HG02571 (cell line): ENCODE measurements at regions not wholly inside any gene's neighbourhood (a gene's known extent, or its start where the extent isn't known, plus 50 kb on each side); places are given as distances from the start of the nearest gene placed in this dataset.

ENCODE experiments used
- ATAC-seq: cut with Tn5 transposase; IDR thresholded peaks from one replicate; pipeline ENCODE4 v1.9.1; 2021; ENCODE audit warnings: mild to moderate bottlenecking, moderate library complexity; ENCODE audit not compliant: unreplicated experiment

DNA sequence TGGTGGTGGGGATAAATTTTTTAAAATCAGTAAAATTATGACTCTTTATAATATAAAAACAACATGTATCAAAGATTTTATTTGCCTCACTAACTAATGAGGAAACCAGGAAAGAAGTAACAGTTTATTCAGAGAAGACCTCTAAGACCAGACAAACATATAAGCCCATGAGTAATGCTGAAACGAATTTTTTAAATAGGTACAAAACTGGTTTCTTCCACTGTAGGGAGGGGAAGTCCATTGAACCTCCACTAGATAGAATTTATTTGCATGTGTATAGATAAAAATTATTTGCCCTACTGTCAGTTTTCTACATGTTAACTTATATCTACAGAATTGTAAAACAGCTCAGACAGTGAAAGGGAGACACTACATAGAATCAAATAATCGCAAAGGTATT, 86.8 kb downstream of the ZC3H11B start:
- ATAC-seq, result no peak

DNA sequence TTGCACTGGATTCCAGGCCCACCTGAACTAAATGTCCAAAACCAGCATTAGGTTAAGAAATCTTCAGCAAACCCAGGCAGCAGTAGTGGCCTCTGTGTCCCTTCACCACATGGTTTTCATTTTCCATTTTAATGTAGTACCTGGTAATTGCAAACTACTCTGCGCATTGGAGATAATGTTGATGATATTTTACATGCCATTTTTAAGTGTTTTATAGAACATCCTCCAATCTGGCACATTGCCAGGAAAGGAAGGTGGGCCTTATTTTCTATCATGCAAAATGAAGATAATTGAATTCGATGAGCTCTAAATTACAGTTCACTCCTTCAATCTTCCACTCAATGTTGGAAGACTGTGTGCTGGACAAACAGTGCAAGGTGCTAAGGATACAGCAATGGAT, 89.5 kb downstream of the ZC3H11B start:
- ATAC-seq, result no peak

DNA sequence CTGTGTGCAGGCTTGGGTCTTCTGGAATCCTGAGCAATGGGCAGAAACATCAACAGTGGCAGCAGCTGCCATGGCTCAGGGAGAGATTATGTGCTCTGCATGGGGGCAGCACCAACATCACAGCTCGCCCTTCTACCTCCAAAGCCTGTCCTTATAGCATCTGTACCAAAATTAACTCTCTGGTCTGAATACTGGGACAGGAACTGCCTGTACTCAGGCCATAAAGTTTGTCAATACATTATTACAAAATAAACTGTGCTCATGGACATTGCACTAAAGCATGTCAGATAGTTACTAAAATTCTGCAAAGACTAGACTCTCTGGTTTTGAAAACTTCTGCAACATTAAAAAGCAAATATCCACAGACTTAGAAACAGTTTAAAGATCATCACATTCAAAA, 91.6 kb downstream of the ZC3H11B start:
- ATAC-seq, result no peak

DNA sequence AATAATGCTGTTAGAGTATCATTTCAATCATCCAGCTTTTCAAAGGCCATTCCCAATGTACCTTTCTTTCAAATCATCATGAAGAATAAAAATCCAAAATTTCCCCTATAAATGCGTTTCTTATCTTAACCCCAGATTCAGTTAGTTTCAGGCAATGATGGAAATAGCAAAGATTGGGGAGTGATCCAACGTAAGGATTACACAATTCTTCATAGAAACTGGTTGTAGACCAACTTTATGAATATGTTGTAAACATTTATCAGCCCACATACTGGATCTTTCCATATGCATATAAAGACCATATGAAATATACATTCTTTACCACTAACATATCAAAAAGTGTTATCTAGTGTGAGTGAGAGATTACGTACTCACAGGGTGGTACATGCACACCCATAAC, 92.7 kb downstream of the ZC3H11B start:
- no peak for ATAC-seq

DNA sequence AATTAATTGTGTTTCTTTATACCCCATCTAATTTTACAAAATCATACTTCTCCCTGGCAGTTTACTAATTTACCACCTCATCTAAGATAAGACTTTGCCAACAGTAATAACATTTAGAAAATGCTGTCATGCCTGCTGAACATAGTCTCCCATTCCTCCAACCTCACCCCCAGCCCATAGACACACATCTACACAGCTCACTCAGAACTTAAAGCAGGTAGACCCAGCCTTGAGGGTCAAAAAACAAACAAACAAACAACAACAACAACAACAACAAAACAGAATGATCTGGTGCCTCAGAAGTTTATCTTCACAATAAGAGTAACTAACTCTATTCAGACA, 94.0 kb downstream of the ZC3H11B start:
- no peak for ATAC-seq

DNA sequence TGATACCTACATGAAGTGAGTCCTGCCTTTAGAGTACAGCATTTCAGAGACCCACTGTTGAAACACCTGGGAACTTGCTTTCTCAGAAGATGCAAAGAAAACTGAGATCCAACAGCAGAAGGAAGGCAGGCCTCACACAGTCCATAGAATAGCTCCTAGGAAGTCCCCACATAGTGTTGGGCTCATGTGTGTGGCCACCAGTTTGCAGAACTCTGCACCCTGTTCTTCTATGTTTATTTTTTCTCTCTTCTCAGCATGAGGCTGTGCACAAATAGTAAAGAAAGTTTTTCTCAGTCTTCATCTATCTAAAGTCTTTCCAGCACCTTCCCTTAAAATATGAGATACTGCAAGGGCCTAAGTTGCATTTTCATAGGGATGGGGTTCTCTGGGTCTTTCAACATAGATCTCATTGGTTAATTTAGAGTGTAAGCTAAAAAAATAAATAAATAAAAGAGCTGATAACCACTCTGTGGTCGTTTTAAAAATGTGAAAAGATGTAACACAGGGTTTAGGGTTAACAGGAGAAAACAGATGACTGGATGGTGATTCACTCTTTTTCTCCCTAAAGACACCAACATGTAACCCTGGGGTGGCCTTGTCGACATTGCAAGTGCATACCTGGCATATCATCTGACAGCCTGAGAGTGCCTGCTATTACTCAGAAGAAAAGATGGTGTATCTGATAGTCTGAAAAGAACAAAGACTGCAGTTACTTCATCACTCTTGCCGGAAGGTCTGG, 94.6 kb downstream of the ZC3H11B start:
- no peak for ATAC-seq

DNA sequence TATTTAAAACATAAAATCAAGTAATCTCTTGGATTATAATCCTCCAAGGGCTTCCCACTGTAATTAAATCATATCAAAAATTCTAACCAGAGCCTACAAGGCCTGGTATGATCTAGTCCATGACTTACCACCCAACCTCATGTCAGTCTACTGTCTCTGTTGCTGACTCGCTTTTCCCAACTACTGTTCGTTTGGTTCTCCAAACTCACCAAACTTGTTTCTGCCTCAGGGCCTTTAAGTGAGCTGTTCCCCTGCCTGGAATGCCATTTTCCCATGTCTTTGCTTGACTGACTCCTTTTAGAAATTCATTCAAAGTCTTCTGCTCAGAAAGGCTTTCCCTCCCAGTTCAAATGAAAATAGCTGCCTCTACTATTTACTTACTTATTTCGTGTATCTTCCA, 95.9 kb downstream of the ZC3H11B start:
- no peak for ATAC-seq

DNA sequence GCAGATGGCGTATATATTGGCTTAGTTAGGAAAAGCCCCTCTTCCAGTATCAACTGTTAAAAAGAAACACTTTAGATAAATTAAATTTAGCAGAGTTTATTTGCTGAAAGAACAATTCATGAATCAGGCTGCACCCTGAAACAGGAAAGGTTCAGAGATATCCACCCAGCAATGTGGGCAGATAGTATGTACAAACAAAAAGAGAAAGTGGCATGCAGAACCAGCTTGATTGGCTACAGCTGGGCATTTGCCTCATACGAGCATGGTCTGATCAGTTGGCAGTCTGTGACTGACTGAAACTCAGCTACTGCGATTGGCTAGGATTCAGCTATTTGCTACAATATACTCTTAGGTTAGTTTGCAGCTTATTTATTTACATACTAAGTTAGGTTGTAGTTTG, 98.2 kb downstream of the ZC3H11B start:
- ATAC-seq, result peak; percentile 58

DNA sequence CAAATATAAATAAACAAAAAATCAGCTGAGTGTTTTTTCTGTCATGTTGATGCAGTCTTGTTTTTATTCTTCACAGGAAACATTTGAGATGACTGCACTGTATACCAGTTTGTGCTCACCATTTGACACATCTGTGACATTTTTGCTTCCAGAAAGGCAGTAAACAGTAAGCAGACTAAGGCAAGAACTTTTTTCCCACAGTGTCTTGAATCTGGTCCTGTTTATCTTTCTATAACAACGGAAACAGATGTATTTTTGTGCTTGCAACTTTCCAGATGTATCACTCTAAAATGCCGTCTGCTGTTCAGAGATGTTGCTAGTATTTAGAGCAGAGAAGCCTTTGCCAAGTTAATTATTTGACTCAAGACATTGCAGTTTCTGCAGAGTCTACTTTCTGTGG, 105.5 kb downstream of the ZC3H11B start:
- no peak for ATAC-seq

DNA sequence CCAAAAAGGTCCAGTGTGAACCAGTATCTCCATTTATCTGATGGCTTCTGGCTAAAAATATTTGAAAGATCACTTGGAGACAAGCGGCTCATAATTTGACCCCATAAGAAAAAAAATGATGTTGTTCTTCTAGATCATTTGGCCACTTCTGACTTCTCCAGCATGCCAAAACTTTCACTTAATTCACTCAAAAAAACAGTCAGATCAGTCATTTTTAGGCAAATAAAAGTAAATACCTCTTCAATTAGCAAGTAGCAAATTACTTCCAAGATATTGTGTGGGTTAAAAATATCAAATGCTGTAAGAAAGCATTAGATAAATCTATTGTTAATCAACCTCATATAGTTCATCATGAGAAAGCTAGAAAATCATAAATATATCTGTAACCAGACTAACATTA, 106.0 kb downstream of the ZC3H11B start:
- no peak for ATAC-seq

DNA sequence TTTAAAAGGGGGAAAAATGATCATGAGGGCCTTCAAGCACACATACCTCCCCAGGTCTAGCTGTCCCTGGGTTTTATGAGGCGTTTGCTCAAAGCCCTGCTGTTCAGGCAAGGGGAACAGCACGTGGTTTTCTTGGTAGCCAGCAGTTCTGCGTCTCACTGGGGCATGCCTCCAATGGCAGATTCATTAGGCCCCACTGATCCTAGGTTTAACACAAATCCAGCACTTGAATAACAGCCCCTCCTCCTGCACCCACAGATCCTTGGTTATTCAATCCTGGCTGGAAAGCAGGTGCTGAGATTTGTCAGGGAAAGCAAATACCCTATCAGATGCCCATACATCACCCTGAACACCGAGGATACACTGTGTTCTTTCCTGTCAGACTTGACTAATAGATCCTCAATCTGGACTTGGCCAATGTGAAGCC, 106.4 kb downstream of the ZC3H11B start:
- ATAC-seq, result no peak

DNA sequence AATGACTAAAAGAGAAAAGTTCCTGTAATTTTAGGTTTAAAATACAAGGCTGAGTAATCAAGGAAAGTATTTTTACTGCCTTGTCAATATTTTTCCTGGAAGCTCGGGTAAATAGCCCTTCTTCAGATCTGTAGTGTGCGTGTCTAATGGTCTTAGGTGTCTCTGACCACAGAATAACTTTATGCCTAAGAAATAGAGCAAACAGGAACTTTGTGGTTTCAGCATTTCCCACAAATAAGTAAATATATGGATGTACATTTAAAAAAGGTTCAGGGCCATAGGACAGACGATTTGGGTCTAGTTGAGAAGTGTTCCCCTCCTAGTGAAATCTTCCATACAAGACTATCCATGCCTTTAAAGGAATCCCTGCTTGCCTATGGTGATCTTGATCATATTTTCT, 107.0 kb downstream of the ZC3H11B start:
- no peak for ATAC-seq

DNA sequence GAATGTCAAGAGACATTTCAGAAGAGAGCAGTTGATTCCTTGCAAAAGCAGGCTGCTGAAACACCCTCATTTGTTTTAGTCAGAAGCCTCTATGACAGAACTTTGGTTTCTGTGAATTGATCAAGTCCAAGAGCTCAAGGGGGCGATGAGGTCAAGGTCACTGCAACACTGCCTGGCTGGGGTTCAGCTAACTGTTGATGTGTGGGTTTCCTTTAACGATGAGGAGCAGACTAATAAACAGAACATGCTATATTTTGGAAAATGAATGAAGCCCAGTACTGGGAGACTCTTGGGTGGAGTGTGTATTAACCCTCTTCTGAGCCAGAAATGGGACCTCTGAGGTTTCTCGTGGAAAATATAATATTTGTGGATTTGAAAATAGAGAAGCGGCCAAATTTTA, 109.3 kb downstream of the ZC3H11B start:
- no peak for ATAC-seq

DNA sequence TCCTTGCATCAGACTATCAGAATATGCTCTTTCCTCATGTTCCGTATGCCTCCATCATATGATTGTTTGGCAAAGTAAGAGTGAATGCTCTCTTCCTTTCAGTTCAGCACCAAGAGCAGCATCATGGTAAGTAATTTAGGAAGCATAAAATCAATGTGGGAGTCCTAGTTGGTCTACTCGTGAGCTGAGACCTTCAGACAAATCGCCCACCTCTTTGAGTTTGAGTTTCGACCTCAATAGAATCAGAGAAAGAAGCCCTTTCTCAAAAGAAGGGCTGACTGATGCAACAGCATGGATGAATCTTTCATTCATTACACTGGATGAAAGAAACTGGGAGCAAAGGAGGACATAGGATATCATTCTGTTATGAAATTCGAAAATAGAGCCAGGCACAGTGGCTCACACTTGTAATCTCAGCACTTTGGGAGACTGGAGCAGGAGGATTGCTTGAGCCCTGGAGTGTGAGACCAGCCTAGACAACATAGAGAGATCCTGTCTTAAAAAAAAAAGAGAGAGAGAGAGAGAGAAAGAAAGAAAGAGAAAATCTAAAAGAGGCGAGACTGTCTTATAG, 112.5 kb downstream of the ZC3H11B start:
- no peak for ATAC-seq

DNA sequence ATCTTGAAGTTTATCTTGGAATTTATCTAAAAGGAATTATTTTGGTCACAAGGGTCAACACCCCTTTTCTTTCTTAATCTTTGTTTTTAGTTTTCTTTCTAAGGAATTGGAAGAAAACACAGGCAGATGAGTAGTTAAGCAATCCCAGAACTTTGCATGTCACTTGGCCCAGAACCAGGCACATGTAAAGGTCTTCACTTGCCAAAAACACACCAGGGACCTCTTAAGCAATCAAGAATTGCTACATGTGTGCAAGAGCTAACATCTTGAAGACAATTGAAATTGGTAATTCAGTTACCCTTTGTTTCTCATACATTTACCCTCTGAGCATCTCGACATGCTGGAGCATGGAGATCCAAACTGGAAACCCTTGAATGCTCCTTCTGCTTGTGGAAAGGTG, 114.2 kb downstream of the ZC3H11B start:
- no peak for ATAC-seq

DNA sequence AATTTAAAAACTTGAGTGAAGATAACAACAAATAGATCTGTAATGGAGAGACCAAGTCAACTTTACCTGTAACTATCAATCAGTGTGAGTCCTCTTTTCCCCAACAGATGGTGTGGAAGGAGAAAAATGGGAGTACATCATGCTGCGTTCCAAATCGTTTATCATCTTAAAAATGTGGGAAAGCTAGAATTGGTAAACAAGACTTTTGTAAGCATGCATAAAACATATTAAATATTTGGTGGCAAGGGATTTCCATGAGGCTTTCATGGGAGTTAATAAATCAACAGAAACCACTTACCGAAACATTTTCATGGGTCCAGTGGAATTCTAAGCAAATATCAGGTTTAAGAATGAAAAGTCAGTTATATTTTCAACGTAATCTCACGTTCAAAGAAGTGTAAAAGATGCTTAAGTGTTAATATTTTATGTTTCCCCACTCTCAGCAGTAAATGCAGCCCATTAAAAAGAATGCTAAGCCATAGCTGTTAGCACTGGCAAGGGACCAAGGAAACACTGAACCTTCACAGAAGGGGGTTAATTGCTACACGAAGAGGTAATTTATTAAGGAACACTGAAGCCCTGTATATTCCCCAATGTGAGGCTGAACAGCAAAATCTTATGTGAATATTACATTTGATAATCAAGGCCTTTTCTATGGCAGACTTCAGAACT, 117.0 kb downstream of the ZC3H11B start:
- no peak for ATAC-seq

DNA sequence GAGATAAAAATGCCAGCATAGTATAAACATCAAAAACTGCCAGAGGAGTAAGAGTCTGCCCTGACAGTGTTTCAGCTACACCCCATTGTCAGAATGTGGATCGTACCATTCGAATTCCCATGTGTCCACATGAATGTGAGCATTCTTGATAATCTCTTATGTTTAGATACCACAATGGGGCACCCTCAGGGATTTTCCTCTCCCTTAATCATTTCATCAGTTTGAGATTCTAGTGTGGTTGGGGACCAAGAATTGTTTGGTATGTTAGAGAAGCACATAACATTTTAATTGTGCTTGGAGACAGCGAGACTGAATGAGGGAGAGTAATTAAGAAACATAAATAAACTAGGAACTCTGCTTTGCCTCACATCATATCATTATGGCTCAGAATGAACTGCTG, 120.2 kb downstream of the ZC3H11B start:
- no peak for ATAC-seq

DNA sequence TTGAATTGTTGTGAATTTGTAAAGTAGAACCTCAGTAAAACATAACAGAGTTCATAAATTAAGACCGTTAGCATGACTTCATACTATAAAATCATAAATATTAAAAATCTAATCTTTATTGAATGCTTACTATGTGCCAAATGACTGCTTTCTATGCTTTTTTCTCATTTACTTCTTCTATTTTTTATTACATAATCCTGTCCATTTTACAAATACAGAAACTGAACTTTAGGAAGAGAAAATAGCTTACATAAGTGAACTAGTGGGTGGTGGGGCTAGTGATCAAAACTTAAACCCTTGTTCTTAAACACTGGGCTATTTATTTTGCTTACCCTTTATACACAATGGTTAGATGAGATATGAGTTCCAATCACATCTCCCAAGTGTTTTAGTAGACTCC, 122.3 kb downstream of the ZC3H11B start:
- ATAC-seq, result no peak

DNA sequence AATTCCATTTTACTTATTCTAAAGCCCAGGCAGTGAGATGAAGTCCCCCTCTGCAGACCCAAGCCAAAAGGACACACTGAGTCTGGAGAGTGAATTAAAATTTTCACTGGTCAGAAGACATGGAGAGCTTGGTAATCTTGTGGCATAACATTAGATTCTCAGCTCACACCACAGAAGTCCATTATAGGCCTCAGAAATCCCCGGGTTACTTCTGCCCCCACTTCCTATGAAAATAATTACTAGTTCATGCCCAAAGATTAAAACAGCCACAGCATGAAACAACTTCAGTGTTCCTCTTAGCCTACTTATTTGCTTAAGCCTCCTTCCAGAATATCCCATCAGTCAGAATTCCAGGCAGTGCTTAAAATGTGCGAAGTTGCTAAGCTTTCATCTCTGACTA, 123.3 kb downstream of the ZC3H11B start:
- no peak for ATAC-seq

DNA sequence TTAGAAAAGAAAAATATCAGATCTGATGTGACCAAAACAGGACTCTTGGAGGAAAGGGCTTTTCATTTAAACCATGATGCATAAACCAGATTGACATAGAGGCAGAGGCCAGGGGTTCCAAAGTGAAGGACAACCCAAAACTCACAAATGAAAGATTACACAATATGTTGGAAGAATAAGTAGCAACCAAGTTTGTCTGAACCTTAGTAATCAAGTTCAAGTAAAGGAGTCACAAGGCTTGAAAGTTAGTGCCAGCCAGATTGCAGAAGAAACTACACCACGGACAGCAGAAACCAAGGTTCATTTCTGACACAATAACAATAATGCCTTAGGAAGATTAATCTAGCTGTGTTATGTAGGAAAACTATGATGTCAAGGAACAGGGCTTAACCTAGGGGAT, 124.6 kb downstream of the ZC3H11B start:
- no peak for ATAC-seq

DNA sequence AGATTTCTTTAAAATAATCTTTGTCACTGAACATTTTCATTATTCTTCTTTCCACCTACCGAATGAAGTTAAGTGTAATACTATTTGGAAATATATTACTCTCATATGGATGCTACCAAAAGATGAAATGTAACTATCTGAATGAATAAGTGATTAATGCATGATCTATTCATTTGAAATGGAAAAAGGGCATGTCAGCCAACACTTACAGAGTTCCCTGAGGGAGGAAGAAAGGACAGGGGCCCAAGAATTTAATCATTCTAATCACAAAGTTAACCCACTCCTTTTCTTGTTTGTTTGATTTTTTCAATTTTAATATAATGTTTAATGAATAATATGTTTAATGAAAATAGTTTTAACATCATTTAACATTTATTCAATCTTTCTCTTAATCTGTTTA, 129.4 kb downstream of the ZC3H11B start:
- no peak for ATAC-seq

DNA sequence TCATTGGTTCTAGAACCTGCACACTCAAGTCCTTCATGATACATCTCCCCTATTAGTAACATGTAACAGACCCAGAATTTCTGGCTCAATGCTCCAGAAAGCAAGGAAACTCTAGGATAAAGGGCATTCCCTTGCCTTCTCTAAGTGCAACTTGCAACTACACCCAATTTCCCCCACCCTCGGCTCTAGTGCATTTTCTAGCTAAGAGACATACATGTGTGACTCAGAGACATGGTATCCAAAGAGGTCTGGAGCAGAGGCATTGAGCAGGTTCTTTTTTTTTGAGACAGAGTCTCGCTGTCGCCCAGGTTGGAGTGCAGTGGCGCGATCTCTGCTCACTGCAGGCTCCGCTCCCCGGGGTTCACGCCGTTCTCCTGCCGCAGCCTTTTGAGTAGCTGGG, 132.9 kb downstream of the ZC3H11B start:
- no peak for ATAC-seq

DNA sequence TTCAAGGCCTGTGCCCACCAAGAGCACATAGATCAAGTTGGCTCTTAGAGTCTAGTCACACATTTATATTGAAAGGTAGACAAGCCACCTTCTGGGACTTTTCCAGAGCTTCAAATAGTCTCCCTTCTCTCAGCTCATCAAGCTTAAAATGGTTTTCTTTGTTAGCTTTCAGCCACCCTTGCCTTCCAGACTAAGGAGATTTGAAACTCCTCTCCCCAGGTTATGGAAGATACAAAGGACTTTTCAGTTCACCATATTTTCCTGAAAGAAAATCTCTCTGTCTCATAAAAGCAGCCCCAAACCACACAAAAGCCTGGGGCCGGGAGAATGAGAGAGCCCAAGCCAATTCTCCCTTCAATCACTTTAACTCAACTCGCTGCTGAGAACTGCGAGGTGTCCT, 134.1 kb downstream of the ZC3H11B start:
- no peak for ATAC-seq
